WTC11 (cell line): ENCODE measurements at regions not wholly inside any gene's neighbourhood (a gene's known extent, or its start where the extent isn't known, plus 50 kb on each side); places are given as distances from the start of the nearest gene placed in this dataset.

ENCODE experiments used
- ATAC-seq: fragments of 200-7000 bp; cut with Tn5 transposase; 2 replicates; pipeline ENCODE4 v1.10.0; 2021; ENCODE audit warnings: mild to moderate bottlenecking, moderate library complexity
- CTCF ChIA-PET: fragments of 300-600 bp; sonication (Branson Sonifier 250); formaldehyde crosslinking; loops from one replicate; lab custom pipeline; 2021; ENCODE audit warnings: antibody characterized with exemption; lab: Charles Lee
- POLR2A ChIA-PET: fragments of 350-600 bp; sonication (Branson Sonifier 250); formaldehyde crosslinking; loops from one replicate; lab custom pipeline; 2021; ENCODE audit warnings: antibody characterized with exemption; lab: Charles Lee
- DNase-seq: peaks from one replicate; pipeline ENCODE4 v3.0.0; 2021; ENCODE audit warnings: low spot score
- H3K27ac Mint-ChIP-seq: 2 replicates; pipeline ENCODE4 v1.8.0; 2021; ENCODE audit warnings: mixed read lengths
- H3K27me3 Mint-ChIP-seq: 2 replicates; pipeline ENCODE4 v1.8.0; 2021; ENCODE audit warnings: low read depth, mild to moderate bottlenecking, moderate library complexity, mixed read lengths
- H3K36me3 Mint-ChIP-seq: 2 replicates; pipeline ENCODE4 v1.8.0; 2021; ENCODE audit warnings: mixed read lengths
- H3K4me1 Mint-ChIP-seq: 2 replicates; pipeline ENCODE4 v1.8.0; 2022; ENCODE audit warnings: mixed read lengths
- H3K4me3 Mint-ChIP-seq: 2 replicates; pipeline ENCODE4 v1.8.0; 2021; ENCODE audit warnings: mild to moderate bottlenecking, moderate library complexity, mixed read lengths
- H3K9me3 Mint-ChIP-seq: 2 replicates; pipeline ENCODE4 v1.8.0; 2021; ENCODE audit warnings: mixed read lengths
- CDX4 ChIP-seq: fragments of 250-450 bp; sonication (Bioruptor Pico); IDR thresholded peaks from 2 replicates; pipeline ENCODE4 v1.9.0; 2021; ENCODE audit warnings: moderate library complexity, mild to moderate bottlenecking, inconsistent platforms, borderline replicate concordance
- CREB1 ChIP-seq: sonication (generic); formaldehyde crosslinking; IDR thresholded peaks from 2 replicates; pipeline ENCODE4 v1.8.0; 2023; ENCODE audit warnings: mild to moderate bottlenecking, missing genetic modification reagents
- CTCF ChIP-seq: fragments of 200-600 bp; IDR thresholded peaks from 2 replicates; pipeline ENCODE4 v1.8.0; 2022; ENCODE audit warnings: antibody characterized with exemption
- E2F1 ChIP-seq: sonication (generic); formaldehyde crosslinking; IDR thresholded peaks from 2 replicates; pipeline ENCODE4 v1.8.0; 2022; ENCODE audit warnings: mild to moderate bottlenecking, missing genetic modification reagents
- E2F5 ChIP-seq: sonication (generic); formaldehyde crosslinking; IDR thresholded peaks from 2 replicates; pipeline ENCODE4 v1.8.1; 2022; ENCODE audit warnings: mild to moderate bottlenecking, moderate library complexity, missing genetic modification reagents
- ELF4 ChIP-seq: sonication (generic); formaldehyde crosslinking; IDR thresholded peaks from 2 replicates; pipeline ENCODE4 v1.8.1; 2022; ENCODE audit warnings: low read depth, mild to moderate bottlenecking, moderate library complexity, missing genetic modification reagents
- ERG ChIP-seq: fragments of 250-450 bp; sonication (Bioruptor Pico); IDR thresholded peaks from 2 replicates; pipeline ENCODE4 v1.8.0; 2021; ENCODE audit warnings: mild to moderate bottlenecking
- FOXK1 ChIP-seq: sonication (generic); formaldehyde crosslinking; IDR thresholded peaks from 2 replicates; pipeline ENCODE4 v1.8.0; 2022; ENCODE audit warnings: mild to moderate bottlenecking, moderate library complexity, missing genetic modification reagents
- FOXP1 ChIP-seq: sonication (generic); formaldehyde crosslinking; IDR thresholded peaks from 2 replicates; pipeline ENCODE4 v1.8.0; 2022; ENCODE audit warnings: missing genetic modification reagents, mild to moderate bottlenecking, moderate library complexity, borderline replicate concordance
- HMGA2 ChIP-seq: fragments of 250-450 bp; sonication (Bioruptor Pico); IDR thresholded peaks from 2 replicates; pipeline ENCODE4 v1.4.0; 2021; ENCODE audit warnings: mild to moderate bottlenecking, moderate library complexity
- HMGXB4 ChIP-seq: sonication (generic); formaldehyde crosslinking; IDR thresholded peaks from 2 replicates; pipeline ENCODE4 v1.8.1; 2023; ENCODE audit warnings: mild to moderate bottlenecking, moderate library complexity, missing genetic modification reagents
- KAT7 ChIP-seq: sonication (generic); formaldehyde crosslinking; IDR thresholded peaks from 2 replicates; pipeline ENCODE4 v1.8.1; 2023; ENCODE audit warnings: missing genetic modification reagents, mild to moderate bottlenecking, borderline replicate concordance
- MAX ChIP-seq: sonication (generic); formaldehyde crosslinking; IDR thresholded peaks from 2 replicates; pipeline ENCODE4 v1.8.0; 2022; ENCODE audit warnings: mild to moderate bottlenecking, missing genetic modification reagents
- MLX ChIP-seq: sonication (generic); formaldehyde crosslinking; IDR thresholded peaks from 2 replicates; pipeline ENCODE4 v1.8.1; 2023; ENCODE audit warnings: mild to moderate bottlenecking, missing genetic modification reagents, moderate library complexity
- PRRX2 ChIP-seq: fragments of 250-450 bp; sonication (Bioruptor Pico); IDR thresholded peaks from 2 replicates; pipeline ENCODE4 v1.8.0; 2021; ENCODE audit warnings: mild to moderate bottlenecking
- RELA ChIP-seq: sonication (generic); formaldehyde crosslinking; IDR thresholded peaks from 2 replicates; pipeline ENCODE4 v1.8.1; 2022; ENCODE audit warnings: missing genetic modification reagents, mild to moderate bottlenecking, borderline replicate concordance
- RORB ChIP-seq: fragments of 250-450 bp; sonication (Bioruptor Pico); IDR thresholded peaks from 2 replicates; pipeline ENCODE4 v1.9.0; 2021; ENCODE audit warnings: mild to moderate bottlenecking
- TEAD1 ChIP-seq: sonication (generic); formaldehyde crosslinking; IDR thresholded peaks from 2 replicates; pipeline ENCODE4 v1.8.0; 2022; ENCODE audit warnings: mild to moderate bottlenecking, missing genetic modification reagents
- ZBTB21 ChIP-seq: sonication (generic); formaldehyde crosslinking; IDR thresholded peaks from 2 replicates; pipeline ENCODE4 v1.8.1; 2023; ENCODE audit warnings: mild to moderate bottlenecking, missing genetic modification reagents, borderline replicate concordance
- ZMAT4 ChIP-seq: fragments of 250-450 bp; sonication (Bioruptor Pico); IDR thresholded peaks from 2 replicates; pipeline ENCODE4 v1.9.0; 2021; ENCODE audit warnings: mild to moderate bottlenecking
- ZNF138 ChIP-seq: sonication (generic); formaldehyde crosslinking; conservative IDR thresholded peaks from 2 replicates; pipeline ENCODE4 v1.8.1; 2022; ENCODE audit warnings: mild to moderate bottlenecking, moderate library complexity, missing genetic modification reagents
- ZNF219 ChIP-seq: sonication (generic); formaldehyde crosslinking; IDR thresholded peaks from 2 replicates; pipeline ENCODE4 v1.8.0; 2023; ENCODE audit warnings: missing genetic modification reagents, mild to moderate bottlenecking, borderline replicate concordance
- ZNF317 ChIP-seq: sonication (generic); formaldehyde crosslinking; IDR thresholded peaks from 2 replicates; pipeline ENCODE4 v1.8.1; 2023; ENCODE audit warnings: low read depth, mild to moderate bottlenecking, moderate library complexity, missing genetic modification reagents, borderline replicate concordance

- peaks cover 3% of the 10 kb centered on the region; the same call in 1 of the 2 replicates for H3K27me3 Mint-ChIP-seq
- ChIA-PET CTCF (interaction anchor here (0.8 kb wide), 1 partner anchor 78 kb away, joined by 3 read pairs; no protein-coding TSS in a partner anchor), POLR2A (no interaction called here)
- no peak for TF ChIP-seq ZBTB21 (CRISPR knock-in tag)
- TF ChIP-seq TEAD1 (CRISPR knock-in tag), result no peak
- TF ChIP-seq MAX (CRISPR knock-in tag), result no peak
- no peak for TF ChIP-seq HMGXB4 (CRISPR knock-in tag)
- no peak for TF ChIP-seq CDX4
- no peak for TF ChIP-seq E2F1 (CRISPR knock-in tag)
- peaks cover 11% of the 10 kb centered on the region; the same call in 1 of the 2 replicates for H3K4me1 Mint-ChIP-seq
- no peak overlapping the region for H3K4me3 Mint-ChIP-seq
- DNase-seq, result no peak
- H3K27ac Mint-ChIP-seq, result no peak overlapping the region
- H3K36me3 Mint-ChIP-seq, result no peaks in the 10 kb centered on the region
- peaks cover 4% of the 10 kb centered on the region; the same call in 1 of the 2 replicates for H3K9me3 Mint-ChIP-seq
- ATAC-seq, result no peak
Measured at GRCh38 chr11:11709447-11710239, 87.8 kb upstream of the GALNT18 start.

GRCh38 chr11:11708256-11708655 is 86.5 kb upstream of the GALNT18 start:
- ATAC-seq, result no peak
- no peak overlapping the region for H3K4me3 Mint-ChIP-seq

More at GRCh38 chr11:11708256-11708655, 86.5 kb upstream of the GALNT18 start:
- DNase-seq, result no peak
- peaks cover 11% of the 10 kb centered on the region; the same call in 1 of the 2 replicates for H3K4me1 Mint-ChIP-seq
- no peaks in the 10 kb centered on the region for H3K27me3 Mint-ChIP-seq
- TF ChIP-seq RELA (no peak), MLX (no peak), ZNF317 (CRISPR knock-in tag) (no peak), ERG (CRISPR knock-in tag) (no peak), ELF4 (CRISPR knock-in tag) (no peak), FOXP1 (CRISPR knock-in tag) (no peak), HMGA2 (no peak), ZBTB21 (CRISPR knock-in tag) (no peak), RORB (CRISPR knock-in tag) (no peak), KAT7 (no peak), E2F5 (CRISPR knock-in tag) (no peak), CTCF (no peak), PRRX2 (CRISPR knock-in tag) (no peak), ZMAT4 (CRISPR knock-in tag) (no peak), ZNF138 (CRISPR knock-in tag) (no peak), FOXK1 (no peak), ZNF219 (CRISPR knock-in tag) (no peak), CREB1 (CRISPR knock-in tag) (no peak)
- H3K9me3 Mint-ChIP-seq, result no peaks in the 10 kb centered on the region
- ChIA-PET POLR2A (no interaction called here), CTCF (no interaction called here)
- H3K27ac Mint-ChIP-seq, result no peak overlapping the region
- no peaks in the 10 kb centered on the region for H3K36me3 Mint-ChIP-seq
